IMR-90 (cell line): ENCODE measurements at regions not wholly inside any gene's neighbourhood (a gene's known extent, or its start where the extent isn't known, plus 50 kb on each side); places are given as distances from the start of the nearest gene placed in this dataset.

Experiments used
- ATAC-seq: fragments of 200-7000 bp; cut with Tn5 transposase; 2 replicates; pipeline ENCODE4 v1.9.1; 2020; ENCODE audit warnings: low read depth, mild to moderate bottlenecking, moderate library complexity
- BruUV-seq: library from RNA; stranded (reverse); fragments of 400-500 nt; replicated peaks from 2 replicates; lab custom pipeline; 2021; lab: Mats Ljungman, UMichigan
- CTCF ChIA-PET: fragments of 300-600 bp; formaldehyde crosslinking; extraction: SDS; loops from one replicate; lab custom pipeline; 2021; ENCODE audit warnings: antibody characterized with exemption; lab: Yijun Ruan, JAX
- POLR2A ChIA-PET: fragments of 300-600 bp; sonication (Branson Sonifier 250); formaldehyde crosslinking; loops from one replicate; lab custom pipeline; 2022; ENCODE audit warnings: antibody characterized with exemption; ENCODE audit not compliant: unreplicated experiment; lab: Charles Lee
- DNase-seq: peaks from one replicate; pipeline ENCODE4 v3.0.0; 2013
- H2AFZ ChIP-seq: replicated peaks from 2 replicates; pipeline ENCODE3; 2013; ENCODE audit warnings: low read length, mild to moderate bottlenecking; ENCODE audit not compliant: poor library complexity
- H2AK5ac ChIP-seq: 2 replicates; pipeline ENCODE4 v1.6.1; 2013; ENCODE audit warnings: low read depth, low read length, inconsistent platforms
- H2AK9ac ChIP-seq: replicated peaks from 2 replicates; pipeline ENCODE3; 2013; ENCODE audit warnings: mild to moderate bottlenecking, low read depth, low read length, moderate library complexity; ENCODE audit not compliant: poor library complexity
- H2BK120ac ChIP-seq: 2 replicates; pipeline ENCODE4 v1.6.1; 2013; ENCODE audit warnings: low read depth, low read length, inconsistent platforms
- H2BK15ac ChIP-seq: 3 replicates; pipeline ENCODE4 v1.6.1; 2013; ENCODE audit warnings: low read depth, low read length, inconsistent platforms
- H2BK20ac ChIP-seq: 2 replicates; pipeline ENCODE4 v1.6.1; 2013; ENCODE audit warnings: low read depth, mild to moderate bottlenecking, inconsistent platforms, low read length, moderate library complexity
- H2BK5ac ChIP-seq: 2 replicates; pipeline ENCODE4 v1.6.1; 2013; ENCODE audit warnings: mild to moderate bottlenecking, low read depth, low read length, inconsistent platforms; ENCODE audit not compliant: poor library complexity, severe bottlenecking
- H3K14ac ChIP-seq: replicated peaks from 2 replicates; pipeline ENCODE4 v1.6.1; 2013; ENCODE audit warnings: low read depth, low read length, inconsistent platforms
- H3K18ac ChIP-seq: 2 replicates; pipeline ENCODE4 v1.6.1; 2013; ENCODE audit warnings: low read depth, low read length, control low read depth
- H3K23ac ChIP-seq: 2 replicates; pipeline ENCODE4 v1.6.1; 2013; ENCODE audit warnings: low read depth, low read length, inconsistent platforms
- H3K27ac ChIP-seq: 2 replicates; pipeline ENCODE4 v1.5.1; 2013; ENCODE audit warnings: mild to moderate bottlenecking, control low read depth, low read length; ENCODE audit not compliant: insufficient read depth
- H3K27me3 ChIP-seq: 2 replicates; pipeline ENCODE4 v1.6.1; 2013; ENCODE audit warnings: low read length; ENCODE audit not compliant: control insufficient read depth, insufficient read depth
- H3K36me3 ChIP-seq: 2 replicates; pipeline ENCODE4 v1.6.1; 2013; ENCODE audit warnings: low read length, mixed read lengths; ENCODE audit not compliant: control insufficient read depth, insufficient read depth
- H3K4ac ChIP-seq: 2 replicates; pipeline ENCODE4 v1.6.1; 2013; ENCODE audit warnings: low read depth, low read length, inconsistent platforms
- H3K4me1 ChIP-seq: 2 replicates; pipeline ENCODE4 v1.6.1; 2013; ENCODE audit warnings: low read length, mixed read lengths; ENCODE audit not compliant: control insufficient read depth, insufficient read depth
- H3K4me2 ChIP-seq: 2 replicates; pipeline ENCODE4 v1.6.1; 2013; ENCODE audit warnings: low read depth, mild to moderate bottlenecking, control low read depth, low read length, moderate library complexity
- H3K4me3 ChIP-seq: 2 replicates; pipeline ENCODE4 v1.5.1; 2013; ENCODE audit warnings: low read depth, mild to moderate bottlenecking, control low read depth, low read length, moderate library complexity; ENCODE audit not compliant: insufficient read depth
- H3K56ac ChIP-seq: 2 replicates; pipeline ENCODE4 v1.6.1; 2013; ENCODE audit warnings: low read length, inconsistent platforms; ENCODE audit not compliant: insufficient read depth; ENCODE audit errors: extremely low read depth
- H3K79me1 ChIP-seq, 2 experiments: 2 replicates each; pipeline ENCODE4 v1.6.1; 2013; ENCODE audit warnings: low read length in 2 of 2, inconsistent platforms in 1 of 2, low read depth in 1 of 2
- H3K9ac ChIP-seq: 2 replicates; pipeline ENCODE4 v1.6.1; 2013; ENCODE audit warnings: low read depth, low read length, control low read depth
- H3K9me1 ChIP-seq: 2 replicates; pipeline ENCODE4 v1.6.1; 2013; ENCODE audit warnings: low read length, inconsistent platforms; ENCODE audit not compliant: insufficient read depth
- H3K9me3 ChIP-seq: 2 replicates; pipeline ENCODE4 v1.6.1; 2013; ENCODE audit warnings: low read length; ENCODE audit not compliant: control insufficient read depth, insufficient read depth
- H4K20me1 ChIP-seq: 2 replicates; pipeline ENCODE4 v1.6.1; 2013; ENCODE audit warnings: low read length, inconsistent platforms; ENCODE audit not compliant: insufficient read depth
- H4K5ac ChIP-seq: 2 replicates; pipeline ENCODE4 v1.6.1; 2013; ENCODE audit warnings: mild to moderate bottlenecking, low read depth, low read length, control low read depth
- H4K8ac ChIP-seq, 2 experiments: 2 replicates each; pipeline ENCODE4 v1.6.1; 2013; ENCODE audit warnings: low read depth in 2 of 2, low read length in 2 of 2, control low read depth in 1 of 2, inconsistent platforms in 1 of 2
- H4K91ac ChIP-seq: 2 replicates; pipeline ENCODE4 v1.6.1; 2013; ENCODE audit warnings: low read depth, low read length, inconsistent platforms; ENCODE audit not compliant: insufficient read depth
- CEBPB ChIP-seq: IDR thresholded peaks from 2 replicates; pipeline ENCODE4 v1.6.1; 2012; ENCODE audit warnings: low read depth, low read length, improper control_type of control experiment
- FOS ChIP-seq: fragments of 150-350 bp; IDR thresholded peaks from 2 replicates; pipeline ENCODE4 v1.6.1; 2016; ENCODE audit warnings: low read depth, low read length
- RFX5 ChIP-seq: IDR thresholded peaks from 2 replicates; pipeline ENCODE4 v1.8.0; 2012; ENCODE audit warnings: low read depth, mild to moderate bottlenecking, low read length, moderate library complexity
- WGBS, 2 experiments: methylation state at CpG; one replicate each; pipeline versions ENCODE4 v1.1.5 to v1.1.7; 2013; ENCODE audit warnings: missing lambda C conversion rate in 2 of 2; ENCODE audit not compliant: insufficient read length in 1 of 2; ENCODE audit errors: extremely low coverage in 2 of 2; 5-methylcytosine and 5-hydroxymethylcytosine counted together
- dilution Hi-C: fragments of 300-500 bp; cut with HindIII; formaldehyde crosslinking; loops from one replicate; pipeline ENCODE4 v1.14.3; 2018; ENCODE audit warnings: low sequenced_read_pairs; ENCODE audit not compliant: unreplicated experiment
- in situ Hi-C: fragments of 300-500 bp; cut with MboI; formaldehyde crosslinking; loops from 3 replicates; pipeline ENCODE4 v1.14.3; 2019; ENCODE audit warnings: low sequenced_read_pairs, inconsistent platforms, mixed read lengths
- intact Hi-C: fragments of 100-400 bp; cut with micrococcal nuclease; formaldehyde crosslinking; loops from 2 replicates; pipeline ENCODE4 v1.10.0; 2022

DNA sequence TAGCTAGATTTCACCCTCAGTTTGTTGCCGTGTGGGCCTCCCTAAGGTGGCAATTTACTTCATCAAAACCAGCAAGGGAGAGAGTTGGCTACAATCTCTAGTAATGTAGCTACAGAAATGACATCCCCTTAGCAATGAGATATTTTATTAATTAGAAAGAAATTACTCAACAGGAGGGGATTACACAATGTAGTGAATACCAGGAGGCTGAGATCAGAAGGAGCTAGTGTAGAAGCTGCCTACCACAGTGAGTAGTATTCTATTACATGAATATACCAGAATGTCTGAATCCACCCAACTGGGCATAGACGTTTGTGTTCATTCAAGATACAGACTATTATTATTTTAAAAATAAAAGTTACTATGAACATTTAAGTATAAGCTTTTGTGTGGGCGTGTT, 868.2 kb upstream of the CXADR start:
- in situ Hi-C loops (no loop called here), dilution Hi-C loops (no loop called here), intact Hi-C loops (no loop called here)
- Histone ChIP-seq H3K4me3 (no peak overlapping the region), H3K14ac (no peak overlapping the region), H3K4me1 (no peaks in the 10 kb centered on the region), H2BK20ac (no peak overlapping the region), H3K18ac (no peak overlapping the region), H2BK15ac (no peak overlapping the region), H3K79me1 (no peaks in the 10 kb centered on the region), H4K5ac (no peak overlapping the region), H3K4ac (no peak overlapping the region), H4K91ac (no peak overlapping the region), H3K36me3 (no peaks in the 10 kb centered on the region), H3K9me1 (no peaks in the 10 kb centered on the region), H3K9me3 (no peaks in the 10 kb centered on the region), H4K20me1 (no peaks in the 10 kb centered on the region), H2AK5ac (no peak overlapping the region), H4K8ac (no peak overlapping the region), H3K27ac (no peak overlapping the region), H2BK120ac (no peak overlapping the region), H3K56ac (no peak overlapping the region), H2AK9ac (no peak overlapping the region), H2BK5ac (no peak overlapping the region), H2AFZ (no peak overlapping the region), H3K27me3 (no peaks in the 10 kb centered on the region), H3K9ac (no peak overlapping the region), H3K23ac (no peak overlapping the region), H3K4me2 (no peak overlapping the region)
- POLR2A ChIA-PET, result no interaction called here
- ATAC-seq (0 out of 2 replicates have a peak, but pooled peaks have one; percentile 24), DNase-seq (peak; percentile 20)
- WGBS, 2 experiments, result no CpG with 5 or more reads among the region's 3 CpGs
- TF ChIP-seq RFX5 (no peak), CEBPB (peak; percentile 44; the same call in 1 of the 2 replicates), FOS (no peak)
- CTCF ChIA-PET, result interaction anchor here (1.4 kb wide), 1 partner anchor 9 kb away, joined by 5 read pairs; no protein-coding TSS in a partner anchor
- BruUV-seq, result no TSS peak
